ENCODE measurements at regions not wholly inside any gene's neighbourhood (a gene's known extent, or its start where the extent isn't known, plus 50 kb on each side); places are given as distances from the start of the nearest gene placed in this dataset.

DNA sequence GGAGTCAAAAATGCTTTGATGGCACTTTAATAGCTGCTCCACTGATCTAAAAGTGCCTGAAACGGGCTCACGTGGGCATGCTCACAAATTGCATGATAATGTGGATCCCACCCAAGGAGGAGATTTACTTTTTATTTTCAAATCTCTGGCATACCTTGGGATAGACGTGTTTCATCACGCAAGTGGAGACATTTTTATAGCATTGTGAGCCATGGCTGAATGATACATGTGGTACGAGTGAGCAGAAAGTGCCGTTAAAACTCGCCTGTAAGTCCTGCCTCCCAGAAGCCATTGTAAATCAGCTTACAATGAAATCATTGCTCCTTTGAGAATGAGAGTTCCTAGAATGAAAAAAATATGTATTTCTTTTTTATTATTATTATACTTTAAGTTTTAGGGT is 514.7 kb downstream of the MAT2B start:
- Mint-ChIP-seq H3K4me3 (no peak overlapping the region), H3K9me3 (no peaks in the 10 kb centered on the region), H3K4me1 (ENCODE audit: low read depth) (no peaks in the 10 kb centered on the region), H3K36me3 (ENCODE audit: low read depth) (no peaks in the 10 kb centered on the region), H3K27me3 (no peaks in the 10 kb centered on the region), H3K27ac (no peak overlapping the region)

DNA sequence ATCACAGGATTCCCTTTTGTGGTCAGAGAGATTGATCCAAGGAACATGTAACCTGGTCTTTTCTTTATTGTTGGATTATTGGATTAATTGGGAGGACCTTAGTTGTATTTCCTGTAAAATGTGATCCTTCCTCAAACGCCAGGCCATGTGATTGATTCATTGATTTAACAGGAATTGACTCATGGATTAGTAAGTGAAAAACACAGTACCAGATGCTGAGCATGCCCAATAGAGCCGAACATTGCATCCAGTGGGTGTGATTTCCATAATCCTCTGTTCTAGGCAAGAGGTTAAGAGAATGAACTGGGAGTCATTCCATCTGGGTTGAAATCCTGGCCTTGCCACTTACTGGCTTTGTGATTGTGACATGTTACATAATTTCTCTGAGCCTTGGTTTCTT is 522.3 kb downstream of the MAT2B start:
- Mint-ChIP-seq H3K9me3 (no peaks in the 10 kb centered on the region), H3K36me3 (ENCODE audit: low read depth) (no peaks in the 10 kb centered on the region), H3K4me3 (no peak overlapping the region), H3K27me3 (peaks cover 3% of the 10 kb centered on the region), H3K4me1 (ENCODE audit: low read depth) (no peaks in the 10 kb centered on the region), H3K27ac (no peak overlapping the region)

- Mint-ChIP-seq H3K9me3 (no peaks in the 10 kb centered on the region), H3K27me3 (no peaks in the 10 kb centered on the region), H3K27ac (no peak overlapping the region), H3K36me3 (ENCODE audit: low read depth) (no peaks in the 10 kb centered on the region), H3K4me3 (no peak overlapping the region), H3K4me1 (ENCODE audit: low read depth) (no peaks in the 10 kb centered on the region)
These were observed 532.8 kb downstream of the MAT2B start for GRCh38 chr5:164038128-164038783.

DNA sequence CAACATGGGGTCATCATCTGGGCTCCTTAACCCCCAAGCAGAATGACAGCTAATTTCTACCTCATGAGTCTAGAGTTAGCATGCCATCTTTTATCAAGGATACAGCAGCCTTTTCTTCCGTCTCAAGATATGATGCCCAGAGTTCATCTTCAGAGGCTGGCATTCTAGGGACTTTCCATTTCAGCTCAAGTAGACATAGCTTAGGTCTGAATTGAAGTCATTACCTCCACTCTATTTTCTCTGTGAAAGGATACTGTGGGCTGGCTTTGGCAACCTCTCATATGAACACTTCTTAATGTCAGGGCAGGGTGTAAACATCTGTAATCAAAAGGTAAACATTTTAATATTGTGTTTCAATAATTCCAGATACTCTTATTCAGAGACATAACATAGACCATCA is 535.7 kb downstream of the MAT2B start:
- Mint-ChIP-seq H3K27ac (no peak overlapping the region), H3K4me1 (ENCODE audit: low read depth) (no peaks in the 10 kb centered on the region), H3K36me3 (ENCODE audit: low read depth) (no peaks in the 10 kb centered on the region), H3K4me3 (no peak overlapping the region), H3K27me3 (no peaks in the 10 kb centered on the region), H3K9me3 (no peaks in the 10 kb centered on the region)

DNA sequence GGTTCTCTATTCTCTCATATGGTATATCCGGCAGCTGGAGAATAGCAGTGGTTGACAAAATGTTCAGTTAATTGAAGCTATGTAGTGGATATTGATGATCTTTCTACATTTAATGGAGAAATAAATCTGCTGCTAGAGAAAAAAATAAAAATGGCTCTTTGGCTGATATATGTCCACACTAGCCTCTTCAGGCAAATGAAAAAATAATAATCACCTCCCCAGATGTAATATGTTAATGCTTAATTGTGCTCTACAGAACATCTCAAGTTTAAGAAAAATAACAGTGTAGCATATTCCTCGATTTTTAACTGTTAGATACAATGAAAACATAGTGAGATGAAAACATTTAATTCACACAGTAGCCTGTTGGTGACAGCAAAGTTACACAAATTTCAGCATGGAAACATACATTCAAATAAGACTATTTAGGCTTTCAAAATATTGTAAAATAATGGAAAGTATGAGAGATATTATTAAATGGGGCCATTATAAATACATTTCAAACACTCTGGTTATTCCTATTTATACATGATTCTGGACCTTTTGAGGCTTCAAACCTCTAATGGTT is 543.0 kb downstream of the MAT2B start:
- no peaks in the 10 kb centered on the region for H3K27me3 Mint-ChIP-seq
- no peak overlapping the region for H3K27ac Mint-ChIP-seq
- H3K4me3 Mint-ChIP-seq: no peak overlapping the region
- no peaks in the 10 kb centered on the region for H3K36me3 Mint-ChIP-seq (ENCODE audit: low read depth)
- H3K9me3 Mint-ChIP-seq: no peaks in the 10 kb centered on the region
- H3K4me1 Mint-ChIP-seq (ENCODE audit: low read depth): no peaks in the 10 kb centered on the region

- Mint-ChIP-seq H3K9me3 (no peaks in the 10 kb centered on the region), H3K36me3 (ENCODE audit: low read depth) (no peaks in the 10 kb centered on the region), H3K4me3 (no peak overlapping the region), H3K27ac (no peak overlapping the region), H3K27me3 (no peaks in the 10 kb centered on the region), H3K4me1 (ENCODE audit: low read depth) (no peaks in the 10 kb centered on the region)
These were observed 546.3 kb downstream of the MAT2B start for GRCh38 chr5:164051745-164052144.

DNA sequence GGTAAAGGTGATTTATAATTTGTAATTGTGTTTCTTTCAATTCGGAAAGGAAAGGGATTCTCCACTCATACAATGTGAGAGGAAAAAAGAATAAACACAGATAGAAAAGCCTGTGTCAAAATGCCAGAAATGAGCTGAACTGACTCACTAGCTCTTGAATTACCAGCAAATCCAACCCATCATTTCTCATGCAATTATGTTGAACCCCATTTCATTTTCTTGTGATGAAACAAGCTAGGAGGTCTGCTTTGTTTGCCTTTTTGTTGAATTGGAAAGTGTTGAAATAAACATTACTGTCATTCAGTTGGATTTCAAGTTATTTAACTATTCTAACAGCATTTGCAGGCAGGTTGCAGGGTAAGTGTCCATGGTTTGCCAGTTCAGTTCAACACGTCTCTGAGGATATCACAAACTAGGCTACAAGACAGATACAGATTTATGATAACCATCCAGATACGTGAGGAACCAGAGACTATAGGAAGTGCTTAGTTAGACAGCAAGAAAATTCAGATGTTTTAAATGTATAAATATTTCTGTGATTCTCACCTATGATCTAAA is 547.2 kb downstream of the MAT2B start:
- no peaks in the 10 kb centered on the region for H3K9me3 Mint-ChIP-seq
- no peaks in the 10 kb centered on the region for H3K36me3 Mint-ChIP-seq (ENCODE audit: low read depth)
- H3K4me1 Mint-ChIP-seq (ENCODE audit: low read depth): no peaks in the 10 kb centered on the region
- no peaks in the 10 kb centered on the region for H3K27me3 Mint-ChIP-seq
- no peak overlapping the region for H3K4me3 Mint-ChIP-seq
- no peak overlapping the region for H3K27ac Mint-ChIP-seq

DNA sequence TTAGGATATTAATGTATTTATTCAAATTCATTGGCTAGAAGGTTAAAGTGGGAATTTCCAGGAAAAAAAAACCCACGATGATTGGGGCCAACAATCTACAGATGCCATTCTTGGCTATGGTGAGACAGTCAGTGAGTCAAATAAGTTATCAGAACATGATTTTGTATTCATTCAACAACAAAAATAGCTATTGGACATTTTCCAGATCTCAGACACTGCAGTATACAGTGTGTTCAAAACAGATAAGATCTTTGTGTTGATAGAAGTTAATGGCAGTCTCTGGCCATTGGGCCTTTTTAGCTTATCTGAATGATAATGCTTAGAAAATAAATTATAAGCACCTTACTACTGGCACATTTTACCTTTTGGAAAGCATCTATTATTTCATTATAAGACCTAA is 547.7 kb downstream of the MAT2B start:
- Mint-ChIP-seq H3K27me3 (no peaks in the 10 kb centered on the region), H3K9me3 (no peaks in the 10 kb centered on the region), H3K4me1 (ENCODE audit: low read depth) (no peaks in the 10 kb centered on the region), H3K4me3 (no peak overlapping the region), H3K36me3 (ENCODE audit: low read depth) (no peaks in the 10 kb centered on the region), H3K27ac (no peak overlapping the region)

GRCh38 chr5:164054461-164054860 is 549.0 kb downstream of the MAT2B start:
- Mint-ChIP-seq H3K4me1 (ENCODE audit: low read depth) (no peaks in the 10 kb centered on the region), H3K9me3 (no peaks in the 10 kb centered on the region), H3K36me3 (ENCODE audit: low read depth) (no peaks in the 10 kb centered on the region), H3K27me3 (no peaks in the 10 kb centered on the region), H3K27ac (no peak overlapping the region), H3K4me3 (no peak overlapping the region)

DNA sequence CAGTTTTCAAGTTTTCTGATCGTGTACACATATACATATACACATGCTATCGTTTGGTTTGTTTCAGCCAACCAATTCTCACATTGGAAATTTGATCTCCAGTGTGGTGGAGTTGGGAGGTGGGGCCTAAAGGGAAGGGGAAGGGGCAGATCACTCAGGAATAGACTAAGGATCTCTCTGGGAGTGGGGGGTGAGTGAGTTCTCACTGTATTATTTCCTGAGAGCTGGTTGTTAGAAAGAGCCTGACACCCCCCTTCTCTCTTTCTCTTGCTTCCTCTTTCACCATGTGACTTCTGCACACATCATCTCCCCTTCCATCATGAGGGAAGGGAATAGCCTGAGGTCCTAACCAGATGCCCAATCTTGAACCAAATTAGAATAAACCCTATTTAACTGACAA is 551.7 kb downstream of the MAT2B start:
- no peak overlapping the region for H3K27ac Mint-ChIP-seq
- no peaks in the 10 kb centered on the region for H3K4me1 Mint-ChIP-seq (ENCODE audit: low read depth)
- H3K9me3 Mint-ChIP-seq: no peaks in the 10 kb centered on the region
- no peaks in the 10 kb centered on the region for H3K27me3 Mint-ChIP-seq
- H3K36me3 Mint-ChIP-seq (ENCODE audit: low read depth): no peaks in the 10 kb centered on the region
- H3K4me3 Mint-ChIP-seq: no peak overlapping the region

DNA sequence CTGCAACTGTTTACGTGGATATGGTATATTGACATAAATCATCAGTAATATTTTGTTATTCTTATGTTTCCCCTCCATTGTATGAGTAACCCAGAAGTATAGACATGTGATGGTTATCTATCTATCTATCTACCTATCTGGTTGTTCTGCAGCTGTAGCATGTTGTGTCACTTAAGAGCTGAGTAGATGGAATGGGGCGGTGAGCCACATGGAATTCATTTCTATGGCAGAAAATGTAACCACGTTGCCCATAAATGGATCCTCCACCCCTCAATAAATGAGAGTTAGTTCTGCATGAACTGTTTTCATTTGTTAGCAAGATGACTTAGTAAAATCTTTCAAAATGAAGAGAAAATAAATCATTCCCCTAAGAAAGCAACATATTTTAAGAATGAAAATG is 553.2 kb downstream of the MAT2B start:
- Mint-ChIP-seq H3K36me3 (ENCODE audit: low read depth) (no peaks in the 10 kb centered on the region), H3K4me3 (no peak overlapping the region)

DNA sequence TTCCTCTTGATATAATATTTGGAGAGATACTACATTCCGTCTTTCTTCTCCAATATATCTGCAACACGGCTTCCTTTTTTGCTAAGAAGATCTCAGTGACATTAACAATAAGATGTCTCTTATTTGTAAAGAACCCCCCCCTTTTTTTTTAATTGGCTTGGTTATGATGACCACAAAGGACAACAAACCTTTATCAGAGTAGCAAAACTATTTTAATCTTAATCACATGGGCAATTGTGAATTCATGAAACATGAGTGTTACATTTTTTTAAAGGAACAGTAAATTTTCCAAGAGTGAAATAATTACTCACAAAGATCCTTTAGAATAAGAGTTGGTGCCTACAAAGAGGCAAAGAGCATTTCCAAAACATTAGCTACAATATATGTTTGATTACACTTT is 554.1 kb downstream of the MAT2B start:
- Mint-ChIP-seq H3K4me3 (no peak overlapping the region), H3K36me3 (ENCODE audit: low read depth) (no peaks in the 10 kb centered on the region), H3K27me3 (no peaks in the 10 kb centered on the region), H3K27ac (no peak overlapping the region), H3K4me1 (ENCODE audit: low read depth) (no peaks in the 10 kb centered on the region), H3K9me3 (no peaks in the 10 kb centered on the region)

More for the DNA sequence above, 553.2 kb downstream of the MAT2B start:
- Mint-ChIP-seq H3K9me3 (no peaks in the 10 kb centered on the region), H3K4me1 (ENCODE audit: low read depth) (no peaks in the 10 kb centered on the region), H3K27ac (no peak overlapping the region), H3K27me3 (no peaks in the 10 kb centered on the region)

DNA sequence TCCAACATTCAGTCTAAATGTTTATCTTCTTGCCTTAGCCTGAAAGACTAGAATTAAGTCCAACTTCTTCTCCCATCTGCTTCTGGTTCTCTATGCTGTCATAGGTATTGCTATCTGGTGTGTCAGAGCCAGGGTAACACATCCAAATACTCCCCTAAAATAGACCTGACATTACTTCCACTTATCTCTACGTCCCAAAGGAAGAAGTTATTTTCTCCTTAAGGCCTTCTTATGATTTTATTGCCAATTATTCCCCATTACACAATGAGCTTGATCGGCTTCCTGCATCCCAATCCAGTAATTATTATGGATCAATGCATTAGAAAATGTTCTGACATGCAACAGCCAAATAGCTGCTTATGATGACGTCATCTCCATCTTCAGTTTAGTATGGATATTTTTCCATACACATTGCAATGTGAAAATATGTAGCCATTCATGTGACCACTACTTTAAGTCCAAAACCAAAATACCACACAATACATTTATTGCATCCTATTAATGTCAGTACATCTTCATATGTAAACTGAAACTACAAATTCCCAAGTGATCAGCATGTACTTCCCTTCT is 555.5 kb downstream of the MAT2B start:
- H3K4me3 Mint-ChIP-seq: no peak overlapping the region
- no peak overlapping the region for H3K27ac Mint-ChIP-seq
- H3K27me3 Mint-ChIP-seq: no peaks in the 10 kb centered on the region
- no peaks in the 10 kb centered on the region for H3K36me3 Mint-ChIP-seq (ENCODE audit: low read depth)
- no peaks in the 10 kb centered on the region for H3K9me3 Mint-ChIP-seq
- H3K4me1 Mint-ChIP-seq (ENCODE audit: low read depth): no peaks in the 10 kb centered on the region

DNA sequence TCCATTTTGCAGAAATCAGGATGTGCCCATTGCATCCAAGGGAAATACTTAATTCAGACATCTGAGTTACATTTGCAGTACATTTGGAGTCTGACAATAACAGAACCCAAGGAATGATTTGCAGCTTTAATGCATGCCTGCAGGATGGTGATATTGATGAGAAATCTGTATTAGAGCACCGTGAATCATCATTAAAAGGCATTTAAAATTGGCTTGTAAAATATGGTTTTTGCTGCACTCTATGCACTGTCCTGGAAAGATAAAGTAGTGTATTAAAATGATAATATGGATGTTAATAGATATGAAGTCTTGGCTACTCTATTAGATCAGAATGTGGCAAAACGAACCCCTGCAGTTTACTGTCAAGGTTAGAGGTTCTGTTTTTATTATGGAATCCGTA is 556.9 kb downstream of the MAT2B start:
- Mint-ChIP-seq H3K27ac (no peak overlapping the region), H3K4me3 (no peak overlapping the region), H3K36me3 (ENCODE audit: low read depth) (no peaks in the 10 kb centered on the region), H3K27me3 (no peaks in the 10 kb centered on the region), H3K4me1 (ENCODE audit: low read depth) (no peaks in the 10 kb centered on the region), H3K9me3 (no peaks in the 10 kb centered on the region)

GRCh38 chr5:164065266-164065665 is 559.8 kb downstream of the MAT2B start:
- Mint-ChIP-seq H3K36me3 (ENCODE audit: low read depth) (no peaks in the 10 kb centered on the region), H3K4me3 (no peak overlapping the region), H3K4me1 (ENCODE audit: low read depth) (no peaks in the 10 kb centered on the region), H3K9me3 (no peaks in the 10 kb centered on the region), H3K27me3 (no peaks in the 10 kb centered on the region), H3K27ac (no peak overlapping the region)

GRCh38 chr5:164071671-164072070 is 566.3 kb downstream of the MAT2B start:
- Mint-ChIP-seq H3K36me3 (ENCODE audit: low read depth) (no peaks in the 10 kb centered on the region), H3K9me3 (no peaks in the 10 kb centered on the region), H3K4me1 (ENCODE audit: low read depth) (no peaks in the 10 kb centered on the region), H3K27ac (no peak overlapping the region), H3K4me3 (no peak overlapping the region), H3K27me3 (no peaks in the 10 kb centered on the region)
